HCT116 (cell line): ENCODE measurements at regions not wholly inside any gene's neighbourhood (a gene's known extent, or its start where the extent isn't known, plus 50 kb on each side); places are given as distances from the start of the nearest gene placed in this dataset.

Experiments
- EZH2 ChIP-seq: fragments of 200-600 bp; sonication (generic); IDR thresholded peaks from 2 replicates; pipeline ENCODE4 v1.6.1; 2017; ENCODE audit warnings: antibody characterized with exemption, mixed run types
- POLR2AphosphoS5 ChIP-seq: IDR thresholded peaks from 2 replicates; pipeline ENCODE4 v1.6.1; 2011; ENCODE audit warnings: mild to moderate bottlenecking, low read depth, low read length, moderate library complexity
- TCF7L2 ChIP-seq: IDR thresholded peaks from 2 replicates; pipeline ENCODE4 v1.7.0; 2011; ENCODE audit warnings: borderline replicate concordance, inconsistent platforms; ENCODE audit not compliant: insufficient read depth, insufficient read length; ENCODE audit errors: extremely low read depth
- TF ChIP-seq, protein P1 (sequence below), 3 experiments: fragments of 200-600 bp in 1 of 3; sonication (generic) in 1 of 3; IDR thresholded peaks in 2 of 3; conservative IDR thresholded peaks in 1 of 3; 2 replicates each; pipeline ENCODE4 v1.5.1; 2012 to 2017; ENCODE audit warnings: low read depth in 2 of 3, low read length in 2 of 3, antibody characterized with exemption in 1 of 3, borderline replicate concordance in 1 of 3, control low read depth in 1 of 3, mild to moderate bottlenecking in 1 of 3, mixed read lengths in 1 of 3, mixed run types in 1 of 3, moderate library complexity in 1 of 3; ENCODE audit not compliant: insufficient read depth in 1 of 3
- TF ChIP-seq, protein P2 (sequence below): IDR thresholded peaks from 2 replicates; pipeline ENCODE4 v1.6.1; 2012

GRCh38 chr21:41564871-41565274, 56.9 kb upstream of the TMPRSS2 start:
- TF ChIP-seq, protein P1, sequence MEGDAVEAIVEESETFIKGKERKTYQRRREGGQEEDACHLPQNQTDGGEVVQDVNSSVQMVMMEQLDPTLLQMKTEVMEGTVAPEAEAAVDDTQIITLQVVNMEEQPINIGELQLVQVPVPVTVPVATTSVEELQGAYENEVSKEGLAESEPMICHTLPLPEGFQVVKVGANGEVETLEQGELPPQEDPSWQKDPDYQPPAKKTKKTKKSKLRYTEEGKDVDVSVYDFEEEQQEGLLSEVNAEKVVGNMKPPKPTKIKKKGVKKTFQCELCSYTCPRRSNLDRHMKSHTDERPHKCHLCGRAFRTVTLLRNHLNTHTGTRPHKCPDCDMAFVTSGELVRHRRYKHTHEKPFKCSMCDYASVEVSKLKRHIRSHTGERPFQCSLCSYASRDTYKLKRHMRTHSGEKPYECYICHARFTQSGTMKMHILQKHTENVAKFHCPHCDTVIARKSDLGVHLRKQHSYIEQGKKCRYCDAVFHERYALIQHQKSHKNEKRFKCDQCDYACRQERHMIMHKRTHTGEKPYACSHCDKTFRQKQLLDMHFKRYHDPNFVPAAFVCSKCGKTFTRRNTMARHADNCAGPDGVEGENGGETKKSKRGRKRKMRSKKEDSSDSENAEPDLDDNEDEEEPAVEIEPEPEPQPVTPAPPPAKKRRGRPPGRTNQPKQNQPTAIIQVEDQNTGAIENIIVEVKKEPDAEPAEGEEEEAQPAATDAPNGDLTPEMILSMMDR (IDR thresholded peaks at IDR 0.05 in 2 of 3, conservative IDR thresholded peaks at IDR 0.05 in 1 of 3; ENCODE audit: borderline replicate concordance in 1 of 3, insufficient read depth in 1 of 3, low read depth in 2 of 3, low read length in 2 of 3): no peak
- TF ChIP-seq, protein P2, sequence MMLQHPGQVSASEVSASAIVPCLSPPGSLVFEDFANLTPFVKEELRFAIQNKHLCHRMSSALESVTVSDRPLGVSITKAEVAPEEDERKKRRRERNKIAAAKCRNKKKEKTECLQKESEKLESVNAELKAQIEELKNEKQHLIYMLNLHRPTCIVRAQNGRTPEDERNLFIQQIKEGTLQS: no peak
- TF ChIP-seq EZH2 (no peak), TCF7L2 (no peak), POLR2AphosphoS5 (no peak)
